ENCODE measurements at regions not wholly inside any gene's neighbourhood (a gene's known extent, or its start where the extent isn't known, plus 50 kb on each side); places are given as distances from the start of the nearest gene placed in this dataset.

DNA sequence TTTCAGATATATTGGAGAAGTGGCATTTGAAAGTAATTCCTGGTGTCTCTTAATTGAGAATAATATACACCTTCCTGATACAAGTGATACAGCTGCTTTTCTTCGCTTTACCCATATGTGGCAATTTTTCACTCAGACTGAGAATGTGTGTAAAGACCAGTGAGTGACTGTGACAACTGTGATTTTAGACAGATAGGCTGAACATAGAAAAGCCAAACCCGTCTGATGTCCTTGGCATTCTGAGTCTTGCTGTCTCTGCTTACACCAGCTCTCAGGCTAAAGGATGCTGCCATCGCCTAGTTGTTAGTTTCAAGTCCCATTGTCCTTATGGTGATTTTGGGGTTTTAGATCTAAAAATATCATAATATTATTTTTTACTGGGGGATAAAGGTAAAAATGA lies 492.6 kb downstream of the RFC3 start:
- DNase-seq (ENCODE audit: low read depth in 2 of 2) = no peak

DNA sequence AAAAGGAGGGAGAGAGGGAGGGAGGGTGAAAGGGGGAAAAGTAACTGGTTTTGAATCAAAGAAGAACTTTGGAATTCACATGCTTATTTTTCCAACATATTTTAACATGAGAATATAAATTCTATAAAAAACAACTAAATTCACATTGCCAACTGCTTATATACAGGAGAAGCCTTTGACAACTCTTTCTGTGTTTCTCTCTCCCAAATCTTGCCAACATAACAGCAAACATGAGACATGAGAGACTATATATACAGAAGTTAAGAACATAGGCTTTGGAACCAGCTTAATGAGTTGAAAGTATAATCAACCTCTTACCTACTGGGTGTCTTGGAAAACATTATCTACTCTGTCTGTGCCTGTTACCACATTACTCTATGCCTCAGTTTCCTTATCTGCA lies 493.3 kb downstream of the RFC3 start:
- no peak for DNase-seq (ENCODE audit: low read depth in 2 of 2)

DNA sequence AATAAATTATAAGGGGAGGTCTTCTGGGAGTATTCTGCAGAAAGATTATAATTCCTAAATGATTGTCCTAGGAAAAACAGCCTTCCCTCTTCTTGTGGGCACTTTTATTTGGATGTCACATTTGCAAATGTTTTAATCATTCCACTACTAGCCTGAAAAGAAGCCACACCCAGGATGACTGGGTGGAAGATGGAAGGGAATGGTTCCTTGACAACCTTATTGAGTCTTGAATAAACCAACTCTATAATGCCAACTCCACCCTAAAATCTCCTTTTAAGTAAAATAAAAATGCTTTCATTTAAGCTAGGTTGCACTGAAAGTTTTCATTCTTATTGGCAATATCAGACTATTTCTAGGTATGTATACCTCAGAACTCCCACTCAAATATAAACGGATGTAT lies 494.6 kb downstream of the RFC3 start:
- no peak for DNase-seq (ENCODE audit: low read depth in 2 of 2)

DNA sequence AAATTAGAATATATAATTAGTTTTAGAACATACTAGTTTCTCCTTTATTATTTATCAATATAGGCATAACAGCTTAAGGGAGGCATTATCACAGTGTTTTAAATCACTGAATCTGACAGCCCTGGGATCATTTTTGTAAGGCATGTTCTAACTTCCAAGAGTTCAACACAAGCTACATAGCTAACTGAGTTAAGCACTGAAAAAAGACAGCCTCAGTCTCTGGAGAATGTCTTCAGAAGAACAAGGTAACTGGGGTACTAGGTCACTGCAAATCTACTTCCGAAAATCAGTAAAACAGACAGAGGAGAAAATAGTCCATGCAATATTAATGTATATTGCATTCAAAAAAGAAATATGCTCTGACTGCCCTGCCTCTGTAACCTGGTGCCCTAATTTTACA lies 502.1 kb downstream of the RFC3 start:
- DNase-seq (ENCODE audit: low read depth in 2 of 2) = no peak

DNA sequence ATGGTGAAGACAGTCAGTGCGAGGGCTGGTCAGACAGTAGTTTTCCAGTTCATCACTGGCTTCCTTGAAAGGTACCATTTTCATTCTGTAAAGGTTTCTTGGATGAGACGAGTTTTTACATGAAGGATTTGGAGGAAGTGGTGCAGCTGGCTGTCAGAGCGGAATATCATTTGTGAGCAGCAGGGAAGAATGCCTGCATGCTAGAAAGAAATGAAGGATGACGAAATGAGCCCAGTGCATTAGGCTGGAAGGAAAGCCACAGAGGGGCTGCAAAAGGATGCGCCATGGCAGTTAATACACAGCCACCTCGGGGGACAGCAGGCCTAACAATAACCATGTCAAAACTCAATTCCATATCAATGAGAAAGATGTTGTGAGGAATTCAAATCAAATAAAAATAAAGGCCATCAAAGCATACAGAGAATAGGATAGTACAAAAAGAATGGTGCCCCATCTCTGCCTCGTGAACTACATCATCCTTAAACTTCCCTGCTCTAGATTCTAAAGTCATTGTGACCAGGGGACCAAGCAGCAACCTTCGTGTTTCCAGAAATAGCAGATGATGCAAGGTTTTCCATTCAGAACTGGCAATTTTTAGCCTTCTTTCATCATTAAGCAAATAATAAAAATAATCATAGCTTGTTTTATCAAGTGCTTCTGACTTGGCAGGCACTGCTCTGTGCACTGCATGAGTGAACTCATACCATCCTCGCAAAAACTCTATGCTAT lies 504.2 kb downstream of the RFC3 start:
- no peak for DNase-seq (ENCODE audit: low read depth in 2 of 2)

DNA sequence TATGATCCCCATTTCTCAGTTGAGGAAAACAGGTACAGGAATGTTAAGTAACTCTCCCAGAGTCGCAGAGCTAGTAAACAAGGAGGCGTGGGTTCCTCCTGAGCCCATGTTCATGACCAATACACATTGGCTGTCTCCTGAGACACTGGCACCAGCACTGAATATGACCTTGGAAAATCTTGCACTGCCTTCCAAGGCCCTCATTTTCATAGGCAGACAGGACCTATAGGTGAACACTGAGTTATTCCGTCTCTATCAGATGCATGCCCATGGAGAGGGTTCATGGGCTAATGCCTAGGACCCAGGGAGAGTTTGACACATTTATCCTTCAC lies 504.8 kb downstream of the RFC3 start:
- no peak for DNase-seq (ENCODE audit: low read depth in 2 of 2)

DNA sequence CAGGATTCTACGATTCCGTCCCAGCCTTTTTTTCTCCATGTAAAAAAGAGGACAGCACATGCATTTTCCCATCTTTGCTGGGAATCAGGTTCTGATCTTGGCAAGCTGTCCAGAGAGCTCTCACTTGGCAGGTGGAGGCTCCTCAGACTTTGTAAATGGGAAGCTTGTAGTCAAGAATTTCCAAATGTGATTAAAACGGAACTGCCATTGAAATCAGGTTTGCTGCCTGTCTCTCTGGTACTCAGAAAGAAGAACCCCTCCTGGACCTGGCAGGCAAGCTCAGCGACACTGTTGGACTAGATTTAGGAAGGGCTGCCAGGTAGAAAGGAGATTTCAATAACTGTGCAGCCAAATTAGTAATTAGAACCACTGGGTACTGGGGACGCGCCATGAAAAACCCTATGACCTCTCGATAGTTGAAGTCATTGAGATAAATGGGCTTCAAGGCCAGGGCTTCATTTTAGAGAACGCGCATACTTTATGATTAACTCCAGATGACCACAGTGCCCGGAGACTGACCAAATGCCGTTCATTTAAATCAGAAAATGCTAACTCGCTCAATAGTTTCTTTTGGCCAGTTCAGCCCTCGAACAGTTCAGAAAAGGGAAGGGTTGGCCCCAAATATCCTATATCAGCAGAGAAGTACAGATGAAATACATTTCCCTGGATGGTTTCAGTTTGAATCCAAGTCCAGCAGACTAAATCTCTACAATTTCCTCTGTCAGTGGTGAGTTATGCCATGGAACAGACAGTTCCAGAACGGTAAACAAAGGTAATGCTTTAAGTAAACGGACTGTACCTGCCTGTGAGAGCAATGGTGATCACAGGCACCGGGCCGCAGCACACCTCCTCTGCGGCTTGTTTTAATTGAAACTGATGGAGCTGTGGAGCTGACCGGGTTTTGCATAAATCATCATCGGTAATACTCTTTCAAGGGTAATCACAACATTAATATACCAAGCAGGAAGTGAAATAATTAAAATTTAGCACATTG lies 517.4 kb downstream of the RFC3 start:
- no peak for DNase-seq (ENCODE audit: low read depth in 2 of 2)

DNA sequence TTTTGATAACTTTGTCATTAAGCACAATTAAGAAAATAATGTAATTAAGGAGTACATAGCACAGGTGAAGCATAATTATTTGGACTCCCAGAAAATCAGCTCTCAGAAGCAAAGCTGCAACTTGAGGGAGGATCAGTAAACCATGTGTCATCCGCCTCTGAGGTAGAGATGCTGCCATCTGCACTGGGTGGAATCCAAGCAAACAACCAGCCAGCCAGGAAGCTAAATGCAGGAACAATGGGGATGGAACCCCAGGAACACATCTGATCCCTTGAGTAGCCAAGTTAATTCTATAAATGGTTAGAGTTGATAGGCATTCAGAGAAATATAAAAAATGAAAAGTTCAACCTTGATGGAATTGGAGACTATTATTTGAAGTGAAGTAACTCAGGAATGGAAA lies 520.2 kb downstream of the RFC3 start:
- DNase-seq (ENCODE audit: low read depth in 2 of 2) = no peak

DNA sequence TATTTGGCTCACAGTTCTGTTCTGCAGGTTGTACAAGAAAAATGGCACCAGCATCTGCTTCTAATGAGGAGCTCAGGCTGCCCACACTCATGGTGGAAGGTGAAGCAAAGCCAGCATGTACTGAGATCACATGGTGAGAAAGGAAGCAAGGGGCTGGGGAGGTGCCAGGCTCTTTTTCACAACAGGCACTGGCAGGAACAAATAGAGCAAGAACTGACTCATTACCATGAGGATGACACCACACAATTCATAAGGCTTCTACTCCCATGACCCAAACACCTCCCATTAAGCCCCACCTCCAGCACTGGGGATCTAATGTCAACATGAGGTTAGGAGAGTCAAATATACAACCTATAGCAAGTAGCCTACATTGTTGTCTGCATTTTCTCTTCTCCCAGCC lies 522.6 kb downstream of the RFC3 start:
- DNase-seq (ENCODE audit: low read depth in 2 of 2) = no peak

DNA sequence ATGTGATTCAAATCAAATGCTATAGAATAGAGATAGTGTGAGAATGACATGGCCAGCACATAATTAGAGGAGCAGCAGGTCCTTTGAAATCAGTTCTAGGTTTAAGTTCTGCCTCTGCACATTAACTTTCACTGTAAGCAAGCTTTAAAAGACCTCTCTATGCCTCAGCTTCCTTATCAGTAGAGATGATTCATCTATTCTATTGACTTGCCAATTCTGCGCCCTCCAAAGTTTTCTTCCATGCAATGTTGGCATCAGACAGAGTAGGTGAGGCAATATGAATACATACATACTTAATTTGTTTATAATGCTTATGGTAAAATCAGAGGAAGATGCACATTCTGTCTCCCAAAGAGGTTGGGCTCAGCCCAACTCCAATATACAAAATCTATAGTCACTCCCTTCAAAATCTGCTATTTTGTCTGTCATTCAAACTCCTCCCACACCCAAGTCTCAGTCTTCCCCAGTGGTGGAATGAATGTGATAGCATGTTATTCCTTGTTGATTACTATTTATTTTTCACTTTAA lies 525.5 kb downstream of the RFC3 start:
- no peak for DNase-seq (ENCODE audit: low read depth in 2 of 2)

DNA sequence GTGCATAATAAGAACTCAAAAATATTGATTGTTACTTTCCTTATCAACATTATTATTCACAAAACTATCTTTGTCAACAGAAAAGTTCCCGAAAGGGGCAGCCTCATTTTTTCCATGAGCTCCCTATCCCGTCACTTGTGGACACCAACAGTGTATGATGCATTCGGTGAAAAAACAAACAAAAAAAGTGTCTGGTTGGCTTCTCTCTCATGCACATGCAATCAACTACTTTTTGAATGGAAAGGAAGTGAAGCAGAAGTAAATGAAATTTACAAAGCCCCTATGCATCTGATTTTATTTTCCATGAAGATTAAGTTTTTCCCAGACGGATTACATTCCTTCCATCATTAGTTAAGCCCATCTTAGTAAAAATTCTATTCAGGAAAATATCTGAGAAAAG lies 526.9 kb downstream of the RFC3 start:
- DNase-seq (ENCODE audit: low read depth in 2 of 2) = no peak

DNA sequence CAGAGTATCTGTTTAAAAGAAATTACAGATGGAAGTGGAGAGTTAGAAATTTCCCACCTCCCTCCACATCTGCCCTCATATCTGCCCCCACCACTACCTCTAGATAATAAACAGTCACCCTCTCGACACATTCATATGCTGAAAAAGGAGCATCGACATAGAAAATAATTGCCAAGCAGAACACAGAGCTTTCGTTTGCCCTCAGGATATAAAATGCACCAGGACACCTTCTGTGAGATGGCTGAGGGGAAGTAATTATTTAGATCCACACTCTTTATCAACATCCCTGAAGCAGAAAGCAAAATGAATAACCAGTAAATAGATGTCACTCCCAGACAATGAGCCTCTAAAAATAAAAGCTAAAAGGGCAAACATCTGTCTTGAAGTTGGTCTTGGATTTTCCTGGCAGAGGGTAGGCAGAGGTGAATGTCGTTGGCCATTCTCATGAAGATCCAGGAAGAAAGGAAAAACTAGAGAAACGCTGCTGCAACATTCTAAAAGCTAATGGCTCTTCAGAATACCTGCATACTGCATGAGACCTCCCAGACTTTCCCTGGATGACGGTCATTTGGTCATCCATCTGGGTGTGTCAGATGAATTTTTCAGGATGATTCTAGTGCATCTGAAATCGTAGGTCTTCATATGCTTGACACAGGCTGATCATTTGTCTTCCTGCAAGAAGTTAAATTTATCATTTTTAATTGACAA lies 527.5 kb downstream of the RFC3 start:
- no peak for DNase-seq (ENCODE audit: low read depth in 2 of 2)

DNA sequence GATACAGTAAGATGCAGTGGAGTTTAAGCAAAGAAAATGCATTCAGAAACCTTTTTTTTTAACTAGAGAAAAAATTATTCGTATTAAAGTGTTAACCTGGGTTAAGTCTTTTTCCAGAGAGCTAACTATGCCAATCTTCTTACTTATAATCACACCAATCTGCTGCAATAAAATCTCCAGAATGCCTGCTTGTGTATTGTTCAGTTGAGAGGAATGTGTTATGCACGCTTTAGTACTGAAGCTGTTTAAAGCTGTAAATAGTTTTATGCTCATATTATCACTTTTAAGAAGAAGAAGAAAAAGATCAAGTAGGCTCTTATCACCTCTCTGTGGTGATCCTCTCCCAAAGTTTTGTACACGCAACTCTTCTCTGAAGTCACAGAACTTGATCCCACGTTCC lies 528.7 kb downstream of the RFC3 start:
- DNase-seq (ENCODE audit: low read depth in 2 of 2) = no peak

DNA sequence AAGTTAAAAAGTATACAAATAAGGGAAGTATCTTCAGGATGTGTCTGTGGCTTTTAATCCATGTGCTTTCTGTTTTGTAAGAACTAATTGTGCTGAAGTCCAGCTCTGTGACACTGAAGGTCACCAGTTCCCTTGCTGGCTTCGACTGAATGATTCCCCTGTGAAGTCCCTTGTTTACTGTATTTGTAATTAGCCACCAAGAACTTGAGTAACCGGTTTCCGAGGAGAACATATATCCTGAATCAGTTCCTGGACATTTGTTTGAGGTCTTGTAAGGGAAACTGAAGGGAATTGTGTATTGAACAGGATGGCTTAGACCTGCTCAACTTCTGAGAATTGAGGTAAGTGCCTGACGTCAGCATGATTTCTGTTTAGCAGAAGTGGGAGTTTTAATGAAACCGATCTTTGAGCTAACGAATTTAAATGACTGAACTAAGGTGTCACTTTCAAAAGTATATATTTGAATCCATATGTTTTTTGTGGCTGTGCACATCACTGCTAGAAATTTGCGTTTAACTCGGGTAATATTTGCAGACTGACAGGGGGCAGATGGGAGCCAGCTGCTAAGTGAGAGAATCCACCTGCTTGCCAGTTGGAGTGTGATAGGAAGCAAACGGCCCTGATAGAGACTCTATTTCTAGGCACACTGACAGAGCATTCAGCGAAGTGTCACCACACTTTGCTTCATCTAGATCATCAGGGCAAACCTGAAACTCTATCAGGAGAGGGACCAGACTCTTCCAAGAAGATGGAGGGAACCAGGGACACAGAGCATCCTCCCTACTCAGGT lies 530.0 kb downstream of the RFC3 start:
- DNase-seq (ENCODE audit: low read depth in 2 of 2) = no peak

DNA sequence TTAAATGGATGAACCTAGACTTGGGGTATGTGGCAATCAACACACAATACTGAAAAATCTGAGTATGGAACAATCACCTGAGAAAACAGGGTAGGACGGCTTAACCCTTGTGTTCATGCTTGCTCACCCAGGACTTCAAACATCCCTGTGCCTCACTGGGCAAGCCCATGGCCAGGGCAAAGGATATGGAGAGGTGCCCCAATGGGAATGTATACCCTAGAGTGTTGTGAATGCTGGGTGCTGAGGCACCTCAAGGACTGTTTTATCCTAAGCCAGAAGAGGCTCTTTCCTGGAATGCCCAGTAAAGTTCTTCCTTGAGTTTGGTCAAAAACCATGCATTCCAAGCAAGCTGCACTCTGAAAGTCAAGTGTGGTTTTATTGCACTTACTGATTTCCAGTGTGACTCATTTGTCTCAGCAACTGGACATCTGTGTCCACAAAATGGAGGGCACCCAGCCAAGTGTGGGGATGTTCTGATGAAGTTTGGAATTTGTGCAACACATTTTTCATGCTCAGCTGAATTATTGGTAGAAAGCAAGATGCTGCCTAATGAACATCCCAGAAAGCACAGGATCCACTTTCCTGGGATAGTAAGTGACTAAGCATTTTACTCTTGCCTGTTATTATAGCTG lies 531.3 kb downstream of the RFC3 start:
- no peak for DNase-seq (ENCODE audit: low read depth in 2 of 2)

DNA sequence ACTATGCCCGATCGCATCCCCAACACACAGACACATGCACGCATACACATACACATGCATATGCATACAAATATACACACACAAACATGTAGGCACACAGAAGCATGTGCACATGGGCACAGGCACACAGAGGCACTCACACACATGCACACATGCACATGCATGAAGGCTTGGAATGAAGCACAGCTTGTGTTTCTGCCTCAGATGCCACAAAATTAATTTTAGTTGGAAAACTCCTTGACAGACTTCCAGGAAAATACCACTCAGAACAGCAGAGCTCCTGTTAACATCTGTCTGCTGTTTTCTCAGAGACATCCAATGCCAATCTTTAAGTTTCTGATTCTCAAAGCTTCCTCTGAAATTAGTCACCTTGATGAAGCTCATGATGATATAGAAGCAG lies 532.7 kb downstream of the RFC3 start:
- no peak for DNase-seq (ENCODE audit: low read depth in 2 of 2)

DNA sequence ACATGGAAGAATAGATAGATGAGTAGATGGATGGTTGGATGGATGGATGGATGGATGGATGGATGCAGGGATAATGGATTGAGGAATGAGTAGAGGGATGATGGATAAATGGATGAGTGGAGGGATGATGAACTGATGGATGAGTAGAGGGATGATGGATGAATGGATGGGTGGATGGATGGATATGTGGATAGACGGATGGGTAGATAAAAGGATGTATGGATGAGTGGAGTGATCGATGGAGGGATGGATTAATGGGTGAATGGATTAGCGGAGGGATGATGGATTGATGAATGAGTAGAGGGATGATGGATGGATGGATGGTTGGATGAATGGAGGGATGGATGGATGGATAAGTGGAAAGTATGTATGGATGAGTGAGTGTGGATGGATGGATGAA lies 533.2 kb downstream of the RFC3 start:
- no peak for DNase-seq (ENCODE audit: low read depth in 2 of 2)

DNA sequence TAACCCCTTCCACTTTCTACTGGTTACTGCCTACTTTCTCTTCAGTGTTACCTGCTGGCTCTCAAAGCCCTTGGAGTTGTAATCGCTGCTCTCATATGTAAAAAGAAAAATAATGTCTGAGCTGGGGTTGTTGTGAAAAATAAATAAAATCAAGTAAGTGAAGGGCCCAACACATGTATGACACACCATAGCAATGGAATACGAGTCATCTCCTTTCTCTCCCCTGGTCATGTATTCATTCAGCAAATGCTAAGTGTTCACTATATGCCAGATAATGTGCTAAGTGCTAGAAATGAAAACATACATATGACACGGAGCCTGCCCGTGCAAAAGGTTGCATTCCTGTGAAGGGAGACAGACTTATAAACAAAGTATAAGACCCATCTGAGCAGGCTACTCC lies 535.0 kb downstream of the RFC3 start:
- DNase-seq (ENCODE audit: low read depth in 2 of 2) = no peak

DNA sequence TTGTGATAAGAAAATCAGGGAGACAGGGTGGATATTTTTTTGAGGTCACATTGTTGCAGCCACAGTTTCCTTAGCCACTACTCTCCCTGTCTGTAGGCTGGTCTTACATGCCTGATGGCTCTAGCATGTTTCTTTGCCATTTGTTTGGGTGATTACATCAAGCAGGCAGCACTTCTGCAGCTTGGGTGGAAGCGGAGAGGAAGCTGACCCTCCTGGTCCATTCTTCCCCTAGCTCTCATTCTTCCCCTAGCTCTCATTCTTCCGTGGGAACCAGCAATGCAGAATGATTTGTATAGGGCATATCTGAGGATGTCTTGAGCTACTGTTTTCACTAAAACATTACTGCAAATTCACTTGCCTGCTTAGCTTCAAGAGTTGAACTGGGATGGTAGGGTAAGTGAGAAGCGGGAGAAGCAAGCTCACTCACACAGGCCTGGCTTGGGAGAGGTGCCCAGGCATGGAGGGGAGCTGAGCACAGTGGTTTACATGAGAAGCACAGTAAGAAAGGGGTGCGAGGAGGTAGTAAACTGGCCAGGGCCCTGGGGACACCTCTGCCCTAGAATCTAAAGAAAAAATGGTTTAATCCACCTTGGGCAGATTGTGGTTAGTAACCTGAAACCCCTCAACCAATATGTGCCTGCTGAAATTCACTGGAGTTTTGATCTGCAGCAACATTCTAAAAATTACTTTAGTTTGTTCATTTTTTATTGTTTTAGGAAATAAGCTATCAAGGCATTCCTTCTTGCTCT lies 538.9 kb downstream of the RFC3 start:
- no peak for DNase-seq (ENCODE audit: low read depth in 2 of 2)

Data from stimulated activated CD4-positive, alpha-beta T cell treated with anti-CD3 and anti-CD28 coated beads, Interleukin-15, amount 100 ng/mL, for 48 hours (primary cell).